Mammary epithelial cell (primary cell): ENCODE measurements at regions not wholly inside any gene's neighbourhood (a gene's known extent, or its start where the extent isn't known, plus 50 kb on each side); places are given as distances from the start of the nearest gene placed in this dataset.

ENCODE experiments used
- EZH2 ChIP-seq: IDR thresholded peaks from 2 replicates; pipeline ENCODE4 v1.6.1; 2012; ENCODE audit warnings: low read length, inconsistent platforms, borderline replicate concordance
- TF ChIP-seq, protein P1 (sequence below), 2 donors: IDR thresholded peaks in 1 of 2; conservative IDR thresholded peaks in 1 of 2; 2 replicates each; pipeline ENCODE4 v1.5.1; 2011 to 2012; ENCODE audit warnings: inconsistent platforms in 2 of 2, low read length in 2 of 2, mild to moderate bottlenecking in 2 of 2, control low read depth in 1 of 2, low read depth in 1 of 2; ENCODE audit not compliant: insufficient read depth in 1 of 2; ENCODE audit errors: extremely low read depth in 1 of 2

DNA sequence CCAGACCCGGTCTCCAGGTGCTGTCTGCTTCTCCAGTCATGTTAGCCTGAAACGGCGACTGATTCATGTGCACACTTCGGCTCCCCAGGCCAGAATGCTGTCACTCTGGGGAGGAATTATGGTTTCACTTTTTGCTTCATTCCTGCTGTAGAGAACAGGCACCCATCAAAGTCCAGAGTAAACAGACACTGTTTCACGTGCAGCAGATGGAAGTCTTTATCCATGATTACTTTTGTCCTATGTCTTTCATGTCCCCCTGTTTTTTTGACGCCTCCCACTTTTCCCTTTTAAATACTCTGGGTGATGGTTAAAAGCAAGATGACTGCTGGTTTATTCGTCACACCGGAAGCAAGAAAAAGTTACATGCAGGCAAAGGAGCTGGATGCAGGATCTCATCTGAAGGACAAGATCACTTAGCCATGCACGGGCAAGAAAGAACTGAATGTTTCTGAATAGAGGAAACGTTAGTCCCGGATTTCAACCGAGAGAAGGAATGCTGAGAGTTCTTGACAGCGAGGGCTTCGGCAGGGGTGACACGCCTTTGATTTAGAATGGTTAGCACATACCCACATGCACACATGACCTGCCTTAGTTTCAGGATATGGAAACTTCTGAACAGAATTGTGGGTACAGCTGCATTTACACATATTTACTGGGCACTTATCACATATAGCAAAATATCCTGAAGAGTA is 250.0 kb upstream of the KLF6 start:
- TF ChIP-seq, protein P1, sequence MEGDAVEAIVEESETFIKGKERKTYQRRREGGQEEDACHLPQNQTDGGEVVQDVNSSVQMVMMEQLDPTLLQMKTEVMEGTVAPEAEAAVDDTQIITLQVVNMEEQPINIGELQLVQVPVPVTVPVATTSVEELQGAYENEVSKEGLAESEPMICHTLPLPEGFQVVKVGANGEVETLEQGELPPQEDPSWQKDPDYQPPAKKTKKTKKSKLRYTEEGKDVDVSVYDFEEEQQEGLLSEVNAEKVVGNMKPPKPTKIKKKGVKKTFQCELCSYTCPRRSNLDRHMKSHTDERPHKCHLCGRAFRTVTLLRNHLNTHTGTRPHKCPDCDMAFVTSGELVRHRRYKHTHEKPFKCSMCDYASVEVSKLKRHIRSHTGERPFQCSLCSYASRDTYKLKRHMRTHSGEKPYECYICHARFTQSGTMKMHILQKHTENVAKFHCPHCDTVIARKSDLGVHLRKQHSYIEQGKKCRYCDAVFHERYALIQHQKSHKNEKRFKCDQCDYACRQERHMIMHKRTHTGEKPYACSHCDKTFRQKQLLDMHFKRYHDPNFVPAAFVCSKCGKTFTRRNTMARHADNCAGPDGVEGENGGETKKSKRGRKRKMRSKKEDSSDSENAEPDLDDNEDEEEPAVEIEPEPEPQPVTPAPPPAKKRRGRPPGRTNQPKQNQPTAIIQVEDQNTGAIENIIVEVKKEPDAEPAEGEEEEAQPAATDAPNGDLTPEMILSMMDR (conservative IDR thresholded peaks at IDR 0.05 in 1 of 2, IDR thresholded peaks at IDR 0.05 in 1 of 2; ENCODE audit: extremely low read depth in 1 of 2, insufficient read depth in 1 of 2, low read depth in 1 of 2, low read length in 2 of 2), result no peak
- no peak for TF ChIP-seq EZH2
